ENCODE measurements at regions not wholly inside any gene's neighbourhood (a gene's known extent, or its start where the extent isn't known, plus 50 kb on each side); places are given as distances from the start of the nearest gene placed in this dataset.

DNA sequence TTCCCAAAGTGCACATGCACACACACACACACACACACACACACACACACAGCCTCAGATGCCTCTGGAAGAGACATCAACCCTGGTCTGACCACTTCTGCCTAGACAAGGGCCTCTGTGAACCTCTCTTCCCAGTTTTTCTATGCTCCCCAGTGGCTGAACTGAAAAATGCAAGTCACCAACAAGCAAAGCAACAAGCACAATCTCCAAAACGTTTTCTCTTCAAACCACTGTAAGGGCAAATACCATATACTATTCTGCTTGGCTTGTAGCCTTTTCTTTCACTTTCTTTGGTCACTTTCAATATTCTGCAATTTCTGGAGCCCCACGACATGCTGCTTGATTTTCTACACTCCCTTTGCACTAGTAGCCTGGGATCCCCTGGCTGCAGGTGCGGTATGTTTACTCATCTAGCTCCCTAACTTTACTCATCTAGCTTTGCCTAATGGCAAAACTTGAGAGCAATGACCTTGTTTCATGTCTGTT, 121.4 kb upstream of the DST start:
- peak; percentile 8 for DNase-seq

DNA sequence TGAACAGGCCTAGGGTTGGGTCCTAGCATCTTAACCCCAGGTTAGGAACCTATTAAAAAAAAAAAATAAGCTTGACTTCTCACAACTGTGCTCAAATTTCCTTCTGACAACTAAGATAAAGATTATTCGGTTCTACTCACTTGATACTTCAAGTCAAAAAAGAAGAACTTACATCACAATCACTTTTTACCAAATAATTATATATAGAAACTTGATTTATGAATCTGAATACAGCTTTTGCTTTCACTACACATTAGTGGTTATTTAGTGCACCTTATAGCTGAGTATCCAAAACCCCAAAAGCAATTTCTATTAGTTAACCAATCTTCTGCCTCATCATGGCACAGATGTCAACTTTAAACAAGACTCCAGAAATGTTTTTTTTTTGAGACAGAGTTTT, 119.0 kb upstream of the DST start:
- no peak for DNase-seq

DNA sequence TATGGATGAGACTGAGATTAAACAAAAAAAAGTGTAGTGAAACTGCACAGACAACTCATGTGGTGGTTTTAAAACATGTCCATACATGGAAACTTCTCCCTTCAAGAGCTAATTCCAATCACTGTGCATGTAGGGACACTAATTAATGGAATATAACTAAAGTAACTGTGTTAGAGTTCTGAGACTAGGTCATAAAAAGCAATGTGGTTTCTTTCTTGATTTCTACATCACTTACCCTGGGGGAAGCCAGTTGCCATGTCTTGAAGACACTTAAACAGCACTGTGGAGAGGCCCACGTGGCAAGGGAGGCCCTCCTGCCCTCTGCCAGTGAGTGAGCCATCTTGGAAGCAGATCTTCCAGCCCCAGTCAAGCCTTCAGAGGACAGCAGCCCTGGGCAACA, 118.2 kb upstream of the DST start:
- no peak for DNase-seq

DNA sequence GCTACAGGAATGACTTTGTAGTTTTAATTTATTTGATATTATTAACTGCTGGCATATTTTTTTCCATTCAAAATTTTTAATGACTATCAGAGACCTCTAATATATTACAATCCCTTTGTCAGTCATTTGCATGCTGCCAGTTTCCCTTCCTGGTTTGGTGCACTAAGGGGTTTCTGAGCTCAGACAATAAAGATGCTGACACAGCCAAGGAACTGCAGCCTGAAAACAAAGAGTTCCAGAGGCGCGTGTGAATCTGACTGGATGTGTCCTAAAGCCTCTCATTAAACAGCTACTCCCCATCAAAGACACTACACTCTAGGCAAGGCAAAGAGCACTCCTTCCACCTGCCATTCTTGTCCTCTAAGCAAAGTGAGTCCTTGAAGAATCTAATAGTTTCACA, 116.8 kb upstream of the DST start:
- DNase-seq, result peak; percentile 11

DNA sequence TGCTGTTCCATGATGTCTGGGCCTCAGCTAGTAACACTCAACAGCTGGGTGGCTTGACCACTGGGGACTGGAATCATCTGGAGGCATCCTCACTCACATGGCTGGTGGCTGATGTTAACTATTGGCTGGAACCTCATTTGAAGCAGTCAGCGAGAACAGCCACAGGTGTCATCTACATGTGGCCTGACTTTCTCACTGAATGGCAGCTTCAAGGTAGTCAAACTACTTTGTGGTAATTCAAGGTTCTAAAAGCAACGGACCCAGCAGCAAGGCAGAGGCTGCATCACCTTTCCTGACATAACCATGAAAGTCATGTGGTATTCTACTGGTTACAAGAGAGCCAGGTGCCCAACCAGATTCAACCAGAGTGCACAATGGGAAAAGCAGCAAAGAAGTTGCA, 115.9 kb upstream of the DST start:
- DNase-seq, result no peak

DNA sequence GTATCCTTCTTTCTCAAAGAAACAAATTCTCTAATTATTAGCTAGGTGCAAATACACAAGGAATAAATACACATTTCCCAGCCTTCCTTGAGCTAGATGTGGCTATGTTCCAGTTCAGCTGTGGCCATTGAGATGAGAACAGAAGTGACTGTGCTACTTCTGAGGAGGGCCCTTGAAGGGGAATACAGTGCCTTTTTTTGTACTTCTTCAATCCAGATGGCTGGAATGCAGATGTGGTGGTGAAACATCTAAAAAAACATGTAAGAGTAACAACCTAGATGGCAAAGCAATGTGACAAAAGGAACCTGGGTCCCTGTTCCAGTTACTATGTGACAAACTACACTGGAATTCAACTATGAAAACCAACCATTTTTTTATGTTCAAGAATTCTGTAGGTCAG, 115.4 kb upstream of the DST start:
- DNase-seq, result no peak

DNA sequence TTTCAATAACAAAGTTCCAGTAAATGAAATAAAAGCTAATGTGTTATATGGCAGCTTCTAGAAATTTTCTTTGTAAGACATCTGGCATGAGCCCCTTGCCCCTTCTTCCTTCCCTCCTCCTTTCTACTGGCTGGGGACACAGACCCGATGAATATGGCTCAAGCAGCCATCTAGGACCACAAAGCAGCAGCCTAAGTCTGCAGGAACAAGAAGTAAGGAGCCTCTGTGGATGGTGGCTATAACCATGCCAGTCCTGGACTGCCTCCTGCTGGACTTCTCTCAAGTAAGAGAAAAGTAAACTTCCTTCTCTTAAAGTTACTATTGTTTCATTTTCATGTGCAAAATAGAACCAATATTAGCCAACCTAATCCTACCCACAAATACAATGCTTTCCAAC, 114.9 kb upstream of the DST start:
- no peak for DNase-seq

DNA sequence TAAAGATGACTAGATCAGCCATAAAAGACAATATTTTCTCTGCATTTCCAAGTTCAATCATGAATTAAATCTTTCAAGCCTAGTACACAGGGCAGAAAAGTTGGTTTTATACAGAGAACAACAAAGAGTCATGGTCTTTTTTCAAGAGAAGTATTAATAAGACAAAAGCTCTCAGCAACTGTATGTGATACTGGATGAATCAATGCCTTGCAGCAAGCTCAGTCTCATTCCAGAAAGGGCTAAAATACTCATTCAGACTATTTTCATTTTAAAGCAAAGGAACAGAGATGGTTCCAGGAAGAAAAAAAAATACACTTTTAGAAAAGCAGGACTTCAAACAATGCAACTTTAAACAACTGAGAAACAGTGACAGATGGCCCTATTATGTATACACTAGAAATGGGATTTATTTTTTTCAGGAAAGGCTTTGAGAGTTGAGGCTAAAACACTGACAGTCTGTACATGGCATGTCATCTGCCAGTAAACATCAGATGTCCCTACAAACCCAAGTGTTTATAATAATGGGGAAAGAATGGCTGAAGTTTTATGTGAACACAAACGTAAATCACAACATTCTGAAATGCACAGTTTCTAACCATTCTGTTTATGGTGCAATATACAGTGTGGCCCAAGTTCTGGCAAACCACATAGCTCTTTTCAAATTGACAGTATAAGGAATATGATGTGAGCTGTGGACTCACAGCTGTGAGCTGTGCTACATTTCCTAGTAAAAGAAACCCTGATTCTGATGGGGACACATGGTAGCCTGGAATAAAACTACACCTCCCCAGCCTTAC, 114.3 kb upstream of the DST start:
- DNase-seq, result no peak

DNA sequence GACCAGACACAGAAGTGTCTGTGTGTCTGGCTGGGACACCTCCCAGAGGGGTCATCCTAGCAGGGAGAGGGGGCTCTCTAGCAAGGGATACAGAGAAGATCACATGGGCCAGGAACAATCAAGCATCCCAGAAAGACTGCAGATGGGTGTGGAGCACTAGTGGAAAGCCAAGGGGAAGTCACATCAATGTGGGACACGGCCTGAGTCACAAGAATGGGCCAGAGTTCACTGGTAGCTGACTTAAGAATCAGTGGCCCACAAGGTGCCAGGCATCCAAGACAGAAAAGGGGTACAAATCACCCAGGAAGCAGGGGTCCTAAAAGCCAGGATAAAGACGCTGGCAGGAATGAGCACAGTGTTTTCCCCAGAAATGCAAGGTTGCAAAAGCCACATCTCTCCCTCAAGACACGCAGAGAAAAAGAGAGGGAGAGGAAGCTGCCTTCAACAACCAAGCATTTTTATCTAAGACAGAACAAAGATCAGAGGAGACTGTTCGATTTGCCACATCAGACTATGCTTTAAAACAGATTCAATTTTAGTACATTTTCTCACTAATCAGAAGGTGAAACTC, 113.6 kb upstream of the DST start:
- no peak for DNase-seq

DNA sequence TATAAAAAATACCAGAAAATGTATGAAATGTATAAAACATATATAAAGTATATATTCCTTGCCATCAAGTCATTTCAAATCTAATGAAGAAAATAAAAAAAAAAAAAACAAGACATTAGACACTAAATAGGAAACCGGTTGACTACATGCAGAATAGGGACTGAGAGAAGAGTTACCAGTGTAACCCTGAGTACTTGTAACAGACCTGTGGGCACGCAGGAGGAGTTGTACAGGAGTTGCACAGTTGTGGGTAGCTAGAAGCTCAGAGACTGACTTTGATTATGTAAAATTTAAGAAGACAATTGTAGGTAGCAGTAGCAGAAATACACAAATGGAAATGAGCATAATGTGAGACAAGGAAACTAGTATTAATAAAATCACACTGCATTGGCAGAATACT, 112.4 kb upstream of the DST start:
- no peak for DNase-seq

DNA sequence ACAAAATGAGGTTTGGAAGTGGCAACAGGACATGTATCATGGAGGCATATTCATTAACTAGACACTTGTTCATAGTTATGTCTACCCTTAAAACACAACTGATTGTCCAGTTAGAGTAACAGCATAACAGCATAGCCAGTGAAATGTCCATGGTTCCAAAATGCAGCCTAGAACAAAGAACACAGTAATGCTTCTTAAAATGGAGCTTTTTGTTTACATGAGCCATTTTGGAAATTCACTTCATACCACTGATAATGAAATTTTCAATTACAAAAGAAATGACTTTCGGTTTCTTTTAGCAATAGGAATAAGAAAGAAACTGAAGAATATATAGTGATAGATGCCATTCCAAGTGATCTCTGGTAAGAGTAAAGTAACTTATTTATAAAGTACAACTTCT, 111.1 kb upstream of the DST start:
- DNase-seq, result no peak

DNA sequence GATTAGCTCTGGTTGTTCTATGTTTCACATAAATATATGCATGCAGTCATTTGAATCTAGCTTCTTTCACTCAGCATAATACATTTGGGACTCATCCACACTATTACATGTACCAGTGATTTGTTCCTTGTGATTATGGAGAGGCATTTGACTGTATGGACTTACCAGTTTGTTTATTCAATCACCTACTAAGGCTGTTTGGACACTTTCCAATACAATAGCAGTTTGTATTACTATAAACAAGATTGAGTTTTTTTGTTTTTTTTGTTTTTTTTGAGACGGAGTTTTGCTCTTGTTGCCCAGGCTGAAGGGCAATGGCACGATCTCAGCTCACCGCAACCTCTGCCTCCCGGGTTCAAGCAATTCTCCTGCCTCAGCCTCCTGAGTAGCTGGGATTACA, 109.8 kb upstream of the DST start:
- no peak for DNase-seq

DNA sequence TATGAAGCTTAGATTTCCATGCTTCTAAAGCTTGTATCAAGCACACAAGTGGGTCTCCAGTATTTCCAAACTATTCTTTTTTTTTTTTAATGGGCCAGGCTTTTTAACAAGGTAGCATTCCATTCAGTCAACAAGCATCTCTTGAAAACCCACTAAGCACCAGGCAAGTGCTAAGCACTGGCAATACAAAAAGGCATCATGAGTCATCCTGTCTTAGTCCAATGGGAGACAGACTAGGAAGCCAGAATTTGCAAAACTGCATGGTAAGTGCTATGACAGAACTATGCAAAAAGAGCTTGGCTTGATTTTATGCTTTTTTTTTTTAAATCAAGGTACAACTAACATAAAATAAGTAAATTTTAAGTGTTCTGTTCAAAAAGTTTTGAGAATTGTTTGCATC, 109.3 kb upstream of the DST start:
- DNase-seq, result no peak

DNA sequence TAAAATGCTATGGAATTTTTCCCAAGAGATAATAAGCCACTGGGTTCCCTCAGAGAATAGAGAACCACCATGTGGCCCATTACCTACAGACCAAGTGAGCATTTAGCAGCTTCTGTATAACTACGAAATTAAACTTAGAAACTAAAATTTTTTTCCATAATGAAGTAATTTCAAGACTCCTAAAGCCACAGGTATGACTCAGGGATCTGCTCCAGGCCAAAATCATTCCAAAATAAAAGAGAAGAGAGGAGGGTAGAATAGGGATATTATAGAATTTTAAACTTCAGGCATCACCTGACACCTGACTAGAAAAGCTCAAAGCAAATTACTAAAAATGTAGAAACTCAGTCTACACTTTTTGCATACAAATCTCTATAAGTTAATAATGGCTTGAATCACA, 108.9 kb upstream of the DST start:
- no peak for DNase-seq

DNA sequence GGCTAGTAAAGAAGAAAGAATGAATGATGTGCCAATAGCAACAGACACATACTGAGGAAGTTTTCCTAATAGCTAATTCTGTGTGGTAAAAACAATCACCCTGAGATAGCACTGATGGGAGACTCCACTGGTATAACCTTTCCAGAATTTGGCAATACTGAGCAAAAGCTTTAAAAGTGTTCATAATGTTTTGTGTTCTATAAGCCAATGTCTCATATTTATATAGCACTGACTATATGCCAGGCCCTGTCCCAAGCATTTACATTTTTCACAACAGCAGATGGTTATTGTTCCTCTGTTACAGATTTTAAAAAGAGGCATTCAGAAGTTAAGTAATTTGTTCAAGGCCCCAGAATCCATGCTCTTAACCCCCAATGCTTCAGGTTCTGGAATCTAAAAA, 108.0 kb upstream of the DST start:
- DNase-seq, result no peak

DNA sequence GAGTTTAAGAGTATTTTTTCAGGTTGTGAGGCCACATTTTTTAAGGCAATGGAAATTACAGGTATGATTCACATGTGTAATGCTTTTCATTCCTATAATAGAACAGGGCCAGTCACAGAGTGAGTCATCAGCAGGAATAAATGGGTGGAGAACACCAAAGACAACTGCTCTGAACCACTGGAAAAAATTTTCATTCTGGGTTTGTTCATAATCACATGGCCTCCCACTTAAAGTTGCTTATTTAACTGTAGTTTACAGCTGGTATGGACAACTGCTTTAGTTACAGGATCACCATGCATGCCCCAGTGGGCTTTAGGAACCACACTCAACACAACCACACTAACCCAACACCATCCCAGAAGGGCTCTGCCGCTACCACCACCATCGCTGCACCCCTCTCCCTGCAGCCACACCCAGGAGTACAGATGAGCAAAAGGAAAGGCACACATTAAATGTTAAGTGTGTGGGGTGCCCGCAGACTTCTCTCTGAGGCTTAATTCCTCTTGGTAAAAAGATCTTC, 107.0 kb upstream of the DST start:
- DNase-seq, result no peak

DNA sequence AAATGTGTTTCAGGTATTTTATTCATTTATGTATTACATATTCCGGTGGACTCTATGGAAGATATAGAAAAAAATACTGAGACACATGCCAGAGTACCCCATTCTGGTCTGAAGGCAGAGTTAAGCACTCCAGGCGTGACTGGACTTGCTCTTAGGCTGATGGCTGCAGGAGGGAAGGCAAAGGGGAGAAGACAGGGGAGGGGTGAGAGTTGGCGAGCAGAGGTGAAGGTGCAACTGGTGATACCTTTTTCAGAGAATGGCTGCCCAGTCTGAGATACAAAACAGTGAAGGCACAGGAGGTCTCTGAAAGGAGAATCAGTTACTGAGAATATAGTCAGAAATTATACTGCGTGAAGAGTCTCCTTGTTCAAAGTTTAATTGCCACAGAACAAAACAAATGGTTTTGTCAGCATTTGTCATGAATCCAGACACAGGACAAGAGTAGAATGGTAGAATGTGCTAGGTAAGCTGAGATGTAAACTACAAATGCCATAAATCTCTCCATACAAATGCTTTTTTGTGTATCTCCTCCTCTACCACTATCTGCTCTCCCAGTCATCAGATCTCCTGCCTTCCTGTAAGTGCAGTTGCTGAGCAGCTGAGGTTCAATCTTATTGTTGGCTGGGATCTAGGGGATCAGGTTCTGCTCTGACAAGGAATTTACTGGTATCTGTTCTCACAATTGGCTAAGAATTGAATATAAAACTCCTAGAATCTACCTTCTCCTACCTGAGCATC, 104.2 kb upstream of the DST start:
- DNase-seq, result peak; percentile 12

DNA sequence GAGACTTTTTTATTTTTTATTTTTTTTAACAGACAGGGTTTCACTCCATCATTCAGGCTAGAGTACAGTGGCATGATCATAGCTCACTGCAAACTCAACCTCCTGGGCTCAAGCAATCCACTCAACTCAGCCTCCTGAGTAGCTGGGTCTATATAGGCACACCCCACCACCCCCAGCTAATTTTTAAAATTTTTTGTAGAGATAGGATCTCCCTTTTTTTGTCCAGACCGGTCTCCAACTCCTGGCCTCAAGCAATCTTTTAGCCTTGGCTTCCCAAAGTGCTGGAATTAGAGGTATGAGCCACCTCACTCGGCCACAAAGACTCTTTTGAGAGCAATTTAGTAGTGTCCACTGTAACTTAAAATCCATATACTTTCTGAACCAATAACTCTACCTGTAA, 103.3 kb upstream of the DST start:
- DNase-seq, result no peak

DNA sequence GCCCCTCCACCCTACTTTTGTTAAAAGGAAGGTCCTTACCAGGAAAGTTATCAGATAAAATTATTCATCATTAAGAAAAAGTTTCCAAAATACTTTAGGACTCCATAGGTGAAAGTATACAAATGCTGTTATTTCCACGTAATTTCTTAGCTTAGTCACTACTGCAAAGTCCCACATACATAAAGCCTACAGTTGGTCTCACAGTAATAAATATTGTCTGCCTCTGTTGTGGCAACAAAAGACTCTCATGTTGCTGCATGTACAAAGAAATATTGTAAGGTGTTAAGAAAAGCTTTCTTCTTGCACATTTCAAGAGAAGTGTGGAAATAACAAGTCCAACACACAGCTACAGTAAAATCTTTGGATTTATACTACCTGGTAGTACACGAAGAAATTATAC, 102.4 kb upstream of the DST start:
- DNase-seq, result no peak

DNA sequence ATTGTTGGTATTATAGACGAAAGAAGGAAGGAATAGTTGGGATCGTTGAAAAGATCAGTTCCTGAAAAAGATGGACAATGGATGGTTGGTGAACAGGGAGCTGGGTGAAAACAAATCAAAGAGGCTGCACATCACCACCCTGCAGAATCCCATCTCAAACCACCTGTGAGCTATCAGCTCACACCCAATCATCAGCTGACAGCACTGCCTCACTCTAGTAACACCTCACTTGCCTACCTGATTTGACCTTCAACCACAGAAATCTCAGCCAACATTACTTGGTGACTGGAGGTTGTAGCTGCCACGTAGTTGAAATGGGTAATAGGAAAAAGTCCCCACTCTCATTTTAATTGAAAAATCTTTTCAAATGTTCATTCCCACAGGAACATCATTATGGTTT, 101.8 kb upstream of the DST start:
- DNase-seq, result no peak

DNA sequence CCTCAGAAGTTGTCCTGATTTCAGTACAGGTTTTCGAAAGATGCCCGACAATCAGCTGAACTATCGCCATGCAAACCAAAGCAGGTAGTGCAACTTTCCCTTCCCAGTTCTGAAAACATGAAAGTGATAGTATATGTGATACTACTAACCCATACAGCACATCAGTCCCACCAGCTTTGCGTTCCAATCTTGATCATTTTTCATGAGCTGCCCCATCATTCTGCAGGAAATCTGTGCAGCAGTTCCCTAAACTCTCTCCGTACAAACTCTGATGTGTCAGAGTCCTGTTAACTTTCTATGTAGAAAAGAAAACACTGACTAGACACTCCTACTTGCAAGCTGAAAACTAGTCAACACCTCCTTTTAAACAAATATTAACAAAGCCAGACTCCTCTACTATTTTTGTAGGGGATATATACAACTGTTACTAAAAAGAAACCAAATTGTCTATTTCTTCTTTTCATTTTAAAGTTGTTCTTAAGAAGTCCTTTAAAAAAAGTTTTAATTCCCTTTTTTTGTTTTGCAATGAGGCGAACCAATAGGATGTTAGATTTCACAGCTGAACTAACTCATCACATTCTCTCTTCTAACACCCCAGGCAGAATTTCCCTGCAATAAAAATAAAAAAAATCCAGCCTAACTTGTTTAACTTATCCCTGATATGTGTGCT, 99.6 kb upstream of the DST start:
- DNase-seq, result no peak

DNA sequence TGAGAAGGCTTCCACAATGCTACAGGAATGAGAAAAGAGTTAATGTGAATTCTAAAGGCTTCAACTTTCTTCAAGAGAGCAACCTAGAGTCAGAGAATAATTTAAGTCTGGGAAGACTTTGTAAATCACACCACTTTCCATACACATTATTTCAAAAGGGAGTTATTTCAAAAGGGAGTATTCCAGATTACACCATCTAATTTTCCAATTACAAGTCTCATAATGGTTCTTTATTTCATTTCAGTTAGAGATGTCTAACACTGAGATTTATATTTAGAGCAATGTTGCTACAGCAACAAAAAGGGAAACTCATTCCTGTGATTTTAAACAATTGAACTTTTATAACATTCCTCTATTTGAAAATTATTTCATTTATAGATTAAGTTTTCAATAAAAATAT, 98.8 kb upstream of the DST start:
- no peak for DNase-seq
